Liver (tissue), 8 donors: ENCODE measurements at regions not wholly inside any gene's neighbourhood (a gene's known extent, or its start where the extent isn't known, plus 50 kb on each side); places are given as distances from the start of the nearest gene placed in this dataset.

ENCODE experiments used
- DNase-seq: peaks from one replicate; pipeline ENCODE4 v3.0.0-alpha.2; 2017; ENCODE audit warnings: low spot score
- H3K27ac ChIP-seq, 2 donors: one replicate each; pipeline ENCODE4 v1.7.0; 2013; ENCODE audit warnings: inconsistent platforms in 2 of 2, low read length in 2 of 2, control low read depth in 1 of 2, low read depth in 1 of 2, mild to moderate bottlenecking in 1 of 2
- H3K27me3 ChIP-seq, 4 donors: one replicate each; pipeline versions ENCODE4 v1.6.1 to v1.7.0; 2013; ENCODE audit warnings: low read length in 3 of 4, inconsistent platforms in 1 of 4, mild to moderate bottlenecking in 1 of 4, moderate library complexity in 1 of 4; ENCODE audit not compliant: control insufficient read depth in 4 of 4, insufficient read depth in 4 of 4
- H3K36me3 ChIP-seq, 4 donors: one replicate each; pipeline versions ENCODE4 v1.6.1 to v1.7.0; 2013; ENCODE audit warnings: low read length in 3 of 4, mild to moderate bottlenecking in 3 of 4, low read depth in 1 of 4, moderate library complexity in 1 of 4; ENCODE audit not compliant: control insufficient read depth in 4 of 4, insufficient read depth in 3 of 4
- H3K4me1 ChIP-seq, 4 donors: one replicate each; pipeline versions ENCODE4 v1.6.1 to v1.7.0; 2013; ENCODE audit warnings: low read length in 3 of 4, mild to moderate bottlenecking in 3 of 4, moderate library complexity in 1 of 4; ENCODE audit not compliant: control insufficient read depth in 4 of 4, insufficient read depth in 4 of 4
- H3K4me3 ChIP-seq, 3 donors: one replicate each; pipeline versions ENCODE4 v1.6.1 to v1.7.0; 2013; ENCODE audit warnings: low read length in 3 of 3, control low read depth in 1 of 3, low read depth in 1 of 3, mild to moderate bottlenecking in 1 of 3
- H3K9ac ChIP-seq, 2 donors: one replicate each; pipeline ENCODE4 v1.7.0; 2013; ENCODE audit warnings: low read length in 2 of 2, mild to moderate bottlenecking in 2 of 2, moderate library complexity in 2 of 2, control low read depth in 1 of 2, low read depth in 1 of 2
- H3K9me3 ChIP-seq, 4 donors: one replicate each; pipeline versions ENCODE4 v1.6.1 to v1.7.0; 2013; ENCODE audit warnings: low read length in 3 of 4; ENCODE audit not compliant: control insufficient read depth in 4 of 4
- FOXA2 ChIP-seq: IDR thresholded peaks from 2 replicates; pipeline ENCODE4 v1.6.1; 2016; ENCODE audit warnings: antibody characterized with exemption
- GABPA ChIP-seq, 2 donors: IDR thresholded peaks in 1 of 2; conservative IDR thresholded peaks in 1 of 2; 2 replicates each; pipeline ENCODE4 v1.6.1; 2016; ENCODE audit warnings: antibody characterized with exemption in 2 of 2, mild to moderate bottlenecking in 1 of 2, moderate library complexity in 1 of 2
- HNF4G ChIP-seq: IDR thresholded peaks from 2 replicates; pipeline ENCODE4 v1.6.1; 2016; ENCODE audit warnings: antibody characterized with exemption
- JUND ChIP-seq, 2 donors: IDR thresholded peaks; 2 replicates each; pipeline ENCODE4 v1.6.1; 2016; ENCODE audit warnings: antibody characterized with exemption in 2 of 2
- RXRA ChIP-seq, 2 donors: IDR thresholded peaks; 2 replicates each; pipeline ENCODE4 v1.6.1; 2017 to 2018; ENCODE audit warnings: antibody characterized with exemption in 2 of 2, mild to moderate bottlenecking in 1 of 2
- SP1 ChIP-seq: IDR thresholded peaks from 2 replicates; pipeline ENCODE4 v1.6.1; 2018; ENCODE audit warnings: antibody characterized with exemption, mild to moderate bottlenecking
- TAF1 ChIP-seq: conservative IDR thresholded peaks from 2 replicates; pipeline ENCODE4 v1.6.1; 2016; ENCODE audit warnings: antibody characterized with exemption, mild to moderate bottlenecking
- YY1 ChIP-seq: IDR thresholded peaks from 2 replicates; pipeline ENCODE4 v1.6.1; 2016; ENCODE audit warnings: antibody characterized with exemption, mild to moderate bottlenecking
- WGBS: extraction: QIAGEN DNeasy Blood & Tissue Kit; methylation state at CpG from one replicate; pipeline ENCODE4 v1.1.7; 2013; 5-methylcytosine and 5-hydroxymethylcytosine counted together
- TF ChIP-seq, protein P1 (sequence below): IDR thresholded peaks from 2 replicates; pipeline ENCODE4 v1.6.1; 2016; ENCODE audit warnings: antibody characterized with exemption
- TF ChIP-seq, protein P2 (sequence below): fragments of 150-350 bp; IDR thresholded peaks from 2 replicates; pipeline ENCODE4 v1.5.1; 2017; ENCODE audit warnings: improper control_type of control experiment, low read depth, low read length; ENCODE audit not compliant: missing input control
- TF ChIP-seq, protein P3 (sequence below): IDR thresholded peaks from 2 replicates; pipeline ENCODE4 v1.6.1; 2016; ENCODE audit warnings: antibody characterized with exemption
- donor health status: healthy.
- donor health status: healthy.
- donor health status: healthy.
- donor health status: healthy.
- donor health status: healthy.

DNA sequence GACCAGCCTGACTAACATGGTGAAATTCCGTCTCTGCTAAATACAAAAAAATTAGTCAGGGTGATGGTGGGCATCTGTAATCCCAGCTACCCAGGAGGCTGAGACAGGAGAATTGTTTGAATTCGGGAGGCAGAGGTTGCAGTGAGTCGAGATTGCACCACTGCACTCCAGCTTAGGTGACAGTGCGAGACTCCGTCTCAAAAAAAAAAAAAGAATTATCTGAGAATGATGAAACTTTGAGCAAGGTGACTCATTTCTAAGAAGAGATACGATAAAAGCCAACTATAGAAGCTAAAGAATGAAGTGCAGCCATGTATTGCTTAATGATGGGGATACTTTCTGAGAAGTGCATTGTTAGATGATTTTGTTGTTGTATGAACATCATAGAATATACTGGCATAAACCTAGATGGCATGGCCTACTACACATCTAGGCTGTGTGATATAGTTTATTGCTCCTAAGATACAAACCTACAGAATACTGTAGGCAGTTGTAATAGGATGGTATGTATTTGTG is 64.7 kb downstream of the SNRPE start:
- no peak overlapping the region for H3K9ac ChIP-seq
- DNase-seq = no peak
- H3K4me1 ChIP-seq = no peaks in the 10 kb centered on the region
- no peaks in the 10 kb centered on the region for H3K36me3 ChIP-seq
- H3K4me3 ChIP-seq = no peak overlapping the region
- TF ChIP-seq, protein P1, sequence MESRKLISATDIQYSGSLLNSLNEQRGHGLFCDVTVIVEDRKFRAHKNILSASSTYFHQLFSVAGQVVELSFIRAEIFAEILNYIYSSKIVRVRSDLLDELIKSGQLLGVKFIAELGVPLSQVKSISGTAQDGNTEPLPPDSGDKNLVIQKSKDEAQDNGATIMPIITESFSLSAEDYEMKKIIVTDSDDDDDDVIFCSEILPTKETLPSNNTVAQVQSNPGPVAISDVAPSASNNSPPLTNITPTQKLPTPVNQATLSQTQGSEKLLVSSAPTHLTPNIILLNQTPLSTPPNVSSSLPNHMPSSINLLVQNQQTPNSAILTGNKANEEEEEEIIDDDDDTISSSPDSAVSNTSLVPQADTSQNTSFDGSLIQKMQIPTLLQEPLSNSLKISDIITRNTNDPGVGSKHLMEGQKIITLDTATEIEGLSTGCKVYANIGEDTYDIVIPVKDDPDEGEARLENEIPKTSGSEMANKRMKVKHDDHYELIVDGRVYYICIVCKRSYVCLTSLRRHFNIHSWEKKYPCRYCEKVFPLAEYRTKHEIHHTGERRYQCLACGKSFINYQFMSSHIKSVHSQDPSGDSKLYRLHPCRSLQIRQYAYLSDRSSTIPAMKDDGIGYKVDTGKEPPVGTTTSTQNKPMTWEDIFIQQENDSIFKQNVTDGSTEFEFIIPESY = no peak
- TF ChIP-seq GABPA (IDR thresholded peaks at IDR 0.05 in 1 of 2, conservative IDR thresholded peaks at IDR 0.05 in 1 of 2) (no peak), JUND (IDR thresholded peaks at IDR 0.05) (no peak), SP1 (no peak), RXRA (IDR thresholded peaks at IDR 0.05) (no peak), YY1 (no peak), FOXA2 (no peak)
- TF ChIP-seq, protein P2, sequence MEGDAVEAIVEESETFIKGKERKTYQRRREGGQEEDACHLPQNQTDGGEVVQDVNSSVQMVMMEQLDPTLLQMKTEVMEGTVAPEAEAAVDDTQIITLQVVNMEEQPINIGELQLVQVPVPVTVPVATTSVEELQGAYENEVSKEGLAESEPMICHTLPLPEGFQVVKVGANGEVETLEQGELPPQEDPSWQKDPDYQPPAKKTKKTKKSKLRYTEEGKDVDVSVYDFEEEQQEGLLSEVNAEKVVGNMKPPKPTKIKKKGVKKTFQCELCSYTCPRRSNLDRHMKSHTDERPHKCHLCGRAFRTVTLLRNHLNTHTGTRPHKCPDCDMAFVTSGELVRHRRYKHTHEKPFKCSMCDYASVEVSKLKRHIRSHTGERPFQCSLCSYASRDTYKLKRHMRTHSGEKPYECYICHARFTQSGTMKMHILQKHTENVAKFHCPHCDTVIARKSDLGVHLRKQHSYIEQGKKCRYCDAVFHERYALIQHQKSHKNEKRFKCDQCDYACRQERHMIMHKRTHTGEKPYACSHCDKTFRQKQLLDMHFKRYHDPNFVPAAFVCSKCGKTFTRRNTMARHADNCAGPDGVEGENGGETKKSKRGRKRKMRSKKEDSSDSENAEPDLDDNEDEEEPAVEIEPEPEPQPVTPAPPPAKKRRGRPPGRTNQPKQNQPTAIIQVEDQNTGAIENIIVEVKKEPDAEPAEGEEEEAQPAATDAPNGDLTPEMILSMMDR = no peak
- no peaks in the 10 kb centered on the region for H3K9me3 ChIP-seq
- 92% methylated on average over 6 of the region's 6 CpGs for WGBS
- no peak overlapping the region for H3K27ac ChIP-seq
- H3K27me3 ChIP-seq = no peaks in the 10 kb centered on the region

DNA sequence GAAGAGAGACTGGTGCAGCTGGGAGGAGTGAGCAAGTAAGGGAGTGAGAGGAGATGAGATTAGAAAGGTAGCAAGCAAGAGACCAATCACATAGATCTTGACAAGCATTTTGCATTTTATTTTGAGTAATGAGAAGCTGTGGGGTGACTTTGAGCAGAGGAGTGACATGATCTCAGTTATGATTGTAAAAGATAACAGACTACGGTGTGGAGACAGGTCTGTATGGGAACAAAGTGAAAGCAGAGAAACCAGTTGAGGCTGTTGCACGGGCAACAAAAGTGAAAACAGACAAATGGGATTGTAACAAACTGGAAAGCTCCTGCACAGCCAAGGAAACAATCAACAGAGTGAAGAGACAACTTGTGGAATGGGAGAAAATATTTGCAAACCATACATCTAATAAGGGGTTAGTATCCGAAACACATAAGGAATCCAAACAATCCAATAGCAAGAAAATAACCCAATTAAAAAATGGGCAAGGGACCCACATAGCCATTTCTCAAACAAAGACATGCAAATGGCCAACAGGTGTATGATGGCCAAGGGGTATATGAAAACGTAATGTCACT is 68.4 kb downstream of the SNRPE start:
- 78% methylated on average over 4 of the region's 4 CpGs for WGBS
- DNase-seq = no peak

More for the DNA sequence above, 68.4 kb downstream of the SNRPE start:
- TF ChIP-seq TAF1 (no peak), HNF4G (no peak), YY1 (no peak), FOXA2 (no peak)
- TF ChIP-seq, protein P3, sequence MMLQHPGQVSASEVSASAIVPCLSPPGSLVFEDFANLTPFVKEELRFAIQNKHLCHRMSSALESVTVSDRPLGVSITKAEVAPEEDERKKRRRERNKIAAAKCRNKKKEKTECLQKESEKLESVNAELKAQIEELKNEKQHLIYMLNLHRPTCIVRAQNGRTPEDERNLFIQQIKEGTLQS = no peak
- TF ChIP-seq, protein P2 = no peak
- H3K4me1 ChIP-seq = no peaks in the 10 kb centered on the region
- H3K4me3 ChIP-seq = no peak overlapping the region
- no peaks in the 10 kb centered on the region for H3K27me3 ChIP-seq
- no peaks in the 10 kb centered on the region for H3K36me3 ChIP-seq
- H3K27ac ChIP-seq = no peak overlapping the region
- no peaks in the 10 kb centered on the region for H3K9me3 ChIP-seq
- no peak overlapping the region for H3K9ac ChIP-seq
